K562 (cell line): ENCODE measurements at regions not wholly inside any gene's neighbourhood (a gene's known extent, or its start where the extent isn't known, plus 50 kb on each side); places are given as distances from the start of the nearest gene placed in this dataset.

Experiments
- ATAC-seq: fragments of 200-7000 bp; cut with Tn5 transposase; 3 replicates; pipeline ENCODE4 v1.9.1; 2020; ENCODE audit warnings: moderate library complexity
- BruUV-seq: library from RNA; stranded (reverse); fragments of 400-500 nt; replicated peaks from 2 replicates; lab custom pipeline; 2021; lab: Mats Ljungman, UMichigan
- CTCF ChIA-PET: fragments of 300-600 bp; formaldehyde crosslinking; extraction: SDS; loops from one replicate; lab custom pipeline; 2021; ENCODE audit warnings: low intra/inter-chr PET ratio; lab: Yijun Ruan, JAX
- POLR2A ChIA-PET: fragments of 300-600, 350-650 bp; sonication (Branson Sonifier 250); formaldehyde crosslinking; extraction: SDS; loops from one replicate; lab custom pipeline; 2021; ENCODE audit warnings: antibody characterized with exemption, inconsistent platforms; lab: Yijun Ruan, JAX
- DNase-seq, 4 experiments: peaks; one replicate each; pipeline versions ENCODE4 v3.0.0 to v3.0.0-alpha.2; 2011 to 2018; ENCODE audit warnings: low spot score in 3 of 4, mixed read lengths in 3 of 4; ENCODE audit errors: extremely low read depth in 1 of 4
- FAIRE-seq: peaks from 2 replicates; lab custom pipeline; 2011; peaks lifted over from hg19 to GRCh38; lab: Jason Lieb, UNC
- H2AFZ ChIP-seq: 2 replicates; pipeline ENCODE4 v1.6.0; 2011; ENCODE audit warnings: low read depth, low read length, control low read depth, inconsistent platforms
- H3K27ac ChIP-seq: fragments of 200-600 bp; 3 replicates; pipeline ENCODE4 v1.8.0; 2011; ENCODE audit warnings: low read depth, mild to moderate bottlenecking, control low read depth, inconsistent platforms, low read length, moderate library complexity, mixed read lengths; ENCODE audit errors: extremely low read depth
- H3K27me3 ChIP-seq, 2 experiments: fragments of 300-600 bp in 1 of 2; 2 replicates in 1 of 2; 3 replicates in 1 of 2; pipeline versions ENCODE4 v1.6.0 to v1.8.0; 2011; ENCODE audit warnings: inconsistent platforms in 2 of 2, low read length in 2 of 2, mild to moderate bottlenecking in 1 of 2, mixed read lengths in 1 of 2, moderate library complexity in 1 of 2; ENCODE audit not compliant: control insufficient read depth in 2 of 2, insufficient read depth in 2 of 2
- H3K36me3 ChIP-seq: fragments of 300-600 bp; 3 replicates; pipeline ENCODE4 v1.8.0; 2011; ENCODE audit warnings: mild to moderate bottlenecking, low read length, inconsistent platforms; ENCODE audit not compliant: control insufficient read depth, insufficient read depth
- H3K4me1 ChIP-seq, 2 experiments: fragments of 200-600 bp in 1 of 2; replicated peaks in 1 of 2; 2 replicates in 1 of 2; 3 replicates in 1 of 2; pipeline versions ENCODE4 v1.5.1 to v1.8.0; 2011; ENCODE audit warnings: inconsistent platforms in 2 of 2, low read length in 2 of 2, mild to moderate bottlenecking in 1 of 2, mixed read lengths in 1 of 2, moderate library complexity in 1 of 2; ENCODE audit not compliant: control insufficient read depth in 2 of 2, insufficient read depth in 2 of 2
- H3K4me2 ChIP-seq: 2 replicates; pipeline ENCODE4 v1.6.1; 2011; ENCODE audit warnings: low read length, control low read depth, inconsistent platforms, mixed read lengths; ENCODE audit not compliant: insufficient read depth
- H3K4me3 ChIP-seq: fragments of 200-600 bp; sonication (generic), shearing (Covaris generic); 2 replicates; pipeline ENCODE4 v1.5.1; 2016; ENCODE audit warnings: control low read depth, inconsistent platforms
- H3K79me2 ChIP-seq: fragments of 200-600 bp; 3 replicates; pipeline ENCODE4 v1.8.0; 2011; ENCODE audit warnings: low read length, inconsistent platforms; ENCODE audit not compliant: control insufficient read depth, insufficient read depth
- H3K9ac ChIP-seq, 2 experiments: 2 replicates each; pipeline versions ENCODE4 v1.6.0 to v1.6.1; 2011; ENCODE audit warnings: low read depth in 2 of 2, low read length in 2 of 2, control low read depth in 1 of 2, inconsistent platforms in 1 of 2, mild to moderate bottlenecking in 1 of 2, mixed read lengths in 1 of 2; ENCODE audit not compliant: insufficient read depth in 1 of 2
- H3K9me1 ChIP-seq: one replicate; pipeline ENCODE4 v1.6.0; 2011; ENCODE audit warnings: inconsistent platforms, mild to moderate bottlenecking, low read length, moderate library complexity; ENCODE audit not compliant: control insufficient read depth, insufficient read depth
- H3K9me3 ChIP-seq: replicated peaks from 2 replicates; pipeline ENCODE4 v1.5.1; 2011; ENCODE audit warnings: low read depth, low read length, inconsistent platforms; ENCODE audit not compliant: control insufficient read depth, insufficient read depth
- H4K20me1 ChIP-seq: replicated peaks from 2 replicates; pipeline ENCODE4 v1.6.1; 2011; ENCODE audit warnings: low read length, inconsistent platforms, mixed read lengths; ENCODE audit not compliant: control insufficient read depth, insufficient read depth
- COPS2 ChIP-seq: fragments of 450-650 bp; conservative IDR thresholded peaks from 2 replicates; pipeline ENCODE4 v1.6.1; 2016; ENCODE audit warnings: mild to moderate bottlenecking, moderate library complexity
- CREB1 ChIP-seq, 2 experiments: sonication (generic) in 1 of 2; formaldehyde crosslinking in 1 of 2; IDR thresholded peaks; 2 replicates each; pipeline versions ENCODE4 v1.6.1 to v1.8.0; 2012 to 2022; ENCODE audit warnings: inconsistent platforms in 1 of 2, mild to moderate bottlenecking in 1 of 2, missing genetic modification reagents in 1 of 2, moderate library complexity in 1 of 2
- CREM ChIP-seq: IDR thresholded peaks from 2 replicates; pipeline ENCODE4 v1.6.1; 2014; ENCODE audit warnings: antibody characterized with exemption, low read depth
- FOXA1 ChIP-seq: fragments of 450-650 bp; IDR thresholded peaks from 2 replicates; pipeline ENCODE4 v1.6.1; 2016; ENCODE audit warnings: mild to moderate bottlenecking, borderline replicate concordance
- HSF4 ChIP-seq: fragments of 250-450 bp; sonication (Bioruptor Pico); IDR thresholded peaks from 2 replicates; pipeline ENCODE4 v2.1.2; 2022; ENCODE audit warnings: mild to moderate bottlenecking, moderate library complexity, borderline replicate concordance
- NFYB ChIP-seq: IDR thresholded peaks from 2 replicates; pipeline ENCODE4 v1.6.1; 2011; ENCODE audit warnings: mild to moderate bottlenecking, moderate library complexity; ENCODE audit not compliant: insufficient read length; ENCODE audit errors: extremely low read depth
- PCBP1 ChIP-seq: fragments of 200-400 bp; formaldehyde crosslinking; IDR thresholded peaks from 2 replicates; pipeline ENCODE4 v1.6.1; 2018; ENCODE audit warnings: mild to moderate bottlenecking, low read depth, low read length; ENCODE audit not compliant: poor library complexity, severe bottlenecking
- SETDB1 ChIP-seq: IDR thresholded peaks from one replicate; pipeline ENCODE4 v1.6.1; 2012; ENCODE audit warnings: low read length, control low read depth, inconsistent platforms
- SMARCA5 ChIP-seq: fragments of 450-650 bp; IDR thresholded peaks from 2 replicates; pipeline ENCODE4 v1.6.1; 2016
- SREBF2 ChIP-seq: sonication (generic); formaldehyde crosslinking; IDR thresholded peaks from 2 replicates; pipeline ENCODE4 v1.4.0; 2020; ENCODE audit warnings: mild to moderate bottlenecking, missing genetic modification reagents
- ZNF12 ChIP-seq: sonication (generic); formaldehyde crosslinking; IDR thresholded peaks from 2 replicates; pipeline ENCODE4 v1.4.0; 2020; ENCODE audit warnings: mild to moderate bottlenecking, missing genetic modification reagents
- ZNF124 ChIP-seq: sonication (generic); formaldehyde crosslinking; IDR thresholded peaks from 2 replicates; pipeline ENCODE4 v1.8.1; 2022; ENCODE audit warnings: missing genetic modification reagents
- ZNF57 ChIP-seq: fragments of 450-650 bp; formaldehyde crosslinking; IDR thresholded peaks from 2 replicates; pipeline ENCODE4 v1.4.0; 2020; ENCODE audit warnings: mild to moderate bottlenecking, moderate library complexity
- WGBS: fragments of 100-300 bp; shearing (Covaris generic); methylation state at CpG from one replicate; pipeline ENCODE4 v1.1.6; 2016; ENCODE audit warnings: low coverage, mixed read lengths; ENCODE audit not compliant: insufficient coverage; ENCODE audit errors: missing lambda C conversion rate; 5-methylcytosine and 5-hydroxymethylcytosine counted together
- in situ Hi-C: fragments of 300-500 bp; cut with MboI; formaldehyde crosslinking; loops from 4 replicates; pipeline ENCODE4 v1.15.0; 2018; ENCODE audit warnings: inconsistent platforms, mixed read lengths
- intact Hi-C: fragments of 100-400 bp; cut with micrococcal nuclease; formaldehyde crosslinking; loops from 2 replicates; pipeline ENCODE4 v1.14.2; 2022
- TF ChIP-seq, protein P1 (sequence below): fragments of 250-450 bp; sonication (Bioruptor Pico); IDR thresholded peaks from 2 replicates; pipeline ENCODE4 v1.9.0; 2021; ENCODE audit warnings: mild to moderate bottlenecking
- TF ChIP-seq, protein P2 (sequence below): fragments of 450-650 bp; IDR thresholded peaks from one replicate; pipeline ENCODE4 v1.6.1; 2018; ENCODE audit warnings: mild to moderate bottlenecking, moderate library complexity; ENCODE audit not compliant: partially characterized antibody
- TF ChIP-seq, protein P3 (sequence below): fragments of 450-650 bp; IDR thresholded peaks from 2 replicates; pipeline ENCODE4 v1.6.1; 2016
- TF ChIP-seq, protein P4 (sequence below): fragments of 250-450 bp; sonication (Bioruptor Pico); IDR thresholded peaks from 2 replicates; pipeline ENCODE4 v1.5.0; 2021
- TF ChIP-seq, protein P5 (sequence below): conservative IDR thresholded peaks from 2 replicates; pipeline ENCODE4 v1.6.1; 2011; ENCODE audit warnings: low read depth, mild to moderate bottlenecking, low read length; ENCODE audit not compliant: control insufficient read depth

DNA sequence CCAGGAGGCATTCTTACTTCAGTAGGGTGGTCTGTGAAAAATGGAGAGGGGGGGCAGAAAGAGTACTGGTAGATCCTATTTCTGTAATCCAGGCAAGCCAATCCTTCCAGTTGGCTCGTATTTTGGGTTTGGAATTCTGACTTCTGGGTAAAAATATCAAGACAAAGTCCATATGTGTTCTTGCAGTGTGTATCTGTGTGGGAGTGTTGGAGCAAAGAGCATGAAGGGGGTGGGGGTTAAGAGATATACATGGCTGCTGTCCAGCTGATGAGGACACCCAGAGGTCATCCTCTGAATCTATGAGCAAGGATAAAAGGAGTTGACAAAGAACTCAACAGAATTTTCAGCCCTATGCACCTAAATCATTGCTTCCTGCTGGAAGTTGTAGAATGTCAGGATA lies 375.8 kb upstream of the PIK3C3 start:
- no peak for FAIRE-seq
- TF ChIP-seq SREBF2 (no peak), SMARCA5 (no peak), ZNF57 (CRISPR knock-in tag) (no peak), NFYB (no peak), FOXA1 (no peak), CREM (no peak), ZNF124 (CRISPR knock-in tag) (no peak), COPS2 (no peak), PCBP1 (no peak), CREB1 (IDR thresholded peaks at IDR 0.05) (no peak), CREB1 (CRISPR knock-in tag; IDR thresholded peaks at IDR 0.05) (no peak), ZNF12 (CRISPR knock-in tag) (no peak), HSF4 (no peak), SETDB1 (no peak)
- TF ChIP-seq, protein P1, sequence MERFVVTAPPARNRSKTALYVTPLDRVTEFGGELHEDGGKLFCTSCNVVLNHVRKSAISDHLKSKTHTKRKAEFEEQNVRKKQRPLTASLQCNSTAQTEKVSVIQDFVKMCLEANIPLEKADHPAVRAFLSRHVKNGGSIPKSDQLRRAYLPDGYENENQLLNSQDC (CRISPR knock-in tag) = no peak
- TF ChIP-seq, protein P2, sequence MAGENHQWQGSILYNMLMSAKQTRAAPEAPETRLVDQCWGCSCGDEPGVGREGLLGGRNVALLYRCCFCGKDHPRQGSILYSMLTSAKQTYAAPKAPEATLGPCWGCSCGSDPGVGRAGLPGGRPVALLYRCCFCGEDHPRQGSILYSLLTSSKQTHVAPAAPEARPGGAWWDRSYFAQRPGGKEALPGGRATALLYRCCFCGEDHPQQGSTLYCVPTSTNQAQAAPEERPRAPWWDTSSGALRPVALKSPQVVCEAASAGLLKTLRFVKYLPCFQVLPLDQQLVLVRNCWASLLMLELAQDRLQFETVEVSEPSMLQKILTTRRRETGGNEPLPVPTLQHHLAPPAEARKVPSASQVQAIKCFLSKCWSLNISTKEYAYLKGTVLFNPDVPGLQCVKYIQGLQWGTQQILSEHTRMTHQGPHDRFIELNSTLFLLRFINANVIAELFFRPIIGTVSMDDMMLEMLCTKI = no peak
- TF ChIP-seq, protein P3, sequence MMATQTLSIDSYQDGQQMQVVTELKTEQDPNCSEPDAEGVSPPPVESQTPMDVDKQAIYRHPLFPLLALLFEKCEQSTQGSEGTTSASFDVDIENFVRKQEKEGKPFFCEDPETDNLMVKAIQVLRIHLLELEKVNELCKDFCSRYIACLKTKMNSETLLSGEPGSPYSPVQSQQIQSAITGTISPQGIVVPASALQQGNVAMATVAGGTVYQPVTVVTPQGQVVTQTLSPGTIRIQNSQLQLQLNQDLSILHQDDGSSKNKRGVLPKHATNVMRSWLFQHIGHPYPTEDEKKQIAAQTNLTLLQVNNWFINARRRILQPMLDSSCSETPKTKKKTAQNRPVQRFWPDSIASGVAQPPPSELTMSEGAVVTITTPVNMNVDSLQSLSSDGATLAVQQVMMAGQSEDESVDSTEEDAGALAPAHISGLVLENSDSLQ = no peak
- TF ChIP-seq, protein P4, sequence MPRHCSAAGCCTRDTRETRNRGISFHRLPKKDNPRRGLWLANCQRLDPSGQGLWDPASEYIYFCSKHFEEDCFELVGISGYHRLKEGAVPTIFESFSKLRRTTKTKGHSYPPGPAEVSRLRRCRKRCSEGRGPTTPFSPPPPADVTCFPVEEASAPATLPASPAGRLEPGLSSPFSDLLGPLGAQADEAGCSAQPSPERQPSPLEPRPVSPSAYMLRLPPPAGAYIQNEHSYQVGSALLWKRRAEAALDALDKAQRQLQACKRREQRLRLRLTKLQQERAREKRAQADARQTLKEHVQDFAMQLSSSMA = no peak
- TF ChIP-seq, protein P5, sequence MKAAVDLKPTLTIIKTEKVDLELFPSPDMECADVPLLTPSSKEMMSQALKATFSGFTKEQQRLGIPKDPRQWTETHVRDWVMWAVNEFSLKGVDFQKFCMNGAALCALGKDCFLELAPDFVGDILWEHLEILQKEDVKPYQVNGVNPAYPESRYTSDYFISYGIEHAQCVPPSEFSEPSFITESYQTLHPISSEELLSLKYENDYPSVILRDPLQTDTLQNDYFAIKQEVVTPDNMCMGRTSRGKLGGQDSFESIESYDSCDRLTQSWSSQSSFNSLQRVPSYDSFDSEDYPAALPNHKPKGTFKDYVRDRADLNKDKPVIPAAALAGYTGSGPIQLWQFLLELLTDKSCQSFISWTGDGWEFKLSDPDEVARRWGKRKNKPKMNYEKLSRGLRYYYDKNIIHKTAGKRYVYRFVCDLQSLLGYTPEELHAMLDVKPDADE = no peak
- TF ChIP-seq, all 486 proteins: peak for 0
- Histone ChIP-seq H3K9me1 (no peaks in the 10 kb centered on the region), H3K79me2 (no peaks in the 10 kb centered on the region), H3K9ac (no peak overlapping the region), H2AFZ (no peak overlapping the region), H3K9me3 (no peaks in the 10 kb centered on the region; the same call in 1 of the 2 replicates), H3K27me3 (no peaks in the 10 kb centered on the region), H3K4me2 (no peak overlapping the region), H3K4me3 (no peak overlapping the region), H3K36me3 (no peaks in the 10 kb centered on the region), H3K27ac (no peak overlapping the region), H4K20me1 (no peaks in the 10 kb centered on the region), H3K4me1 (no peaks in the 10 kb centered on the region)
- ATAC-seq = no peak
- intact Hi-C loops (no loop called here), in situ Hi-C loops (no loop called here)
- WGBS = 0% methylated on average over 1 of the region's 1 CpG
- BruUV-seq = no TSS peak
- CTCF ChIA-PET = no interaction called here
- no peak for DNase-seq
- POLR2A ChIA-PET = no interaction called here
